WTC11 (cell line): ENCODE measurements at regions not wholly inside any gene's neighbourhood (a gene's known extent, or its start where the extent isn't known, plus 50 kb on each side); places are given as distances from the start of the nearest gene placed in this dataset.

ENCODE experiments used
- ATAC-seq: fragments of 200-7000 bp; cut with Tn5 transposase; 2 replicates; pipeline ENCODE4 v1.10.0; 2021; ENCODE audit warnings: mild to moderate bottlenecking, moderate library complexity
- CTCF ChIA-PET: fragments of 300-600 bp; sonication (Branson Sonifier 250); formaldehyde crosslinking; loops from one replicate; lab custom pipeline; 2021; ENCODE audit warnings: antibody characterized with exemption; lab: Charles Lee
- POLR2A ChIA-PET: fragments of 350-600 bp; sonication (Branson Sonifier 250); formaldehyde crosslinking; loops from one replicate; lab custom pipeline; 2021; ENCODE audit warnings: antibody characterized with exemption; lab: Charles Lee
- DNase-seq: peaks from one replicate; pipeline ENCODE4 v3.0.0; 2021; ENCODE audit warnings: low spot score
- H3K27ac Mint-ChIP-seq: 2 replicates; pipeline ENCODE4 v1.8.0; 2021; ENCODE audit warnings: mixed read lengths
- H3K27me3 Mint-ChIP-seq: 2 replicates; pipeline ENCODE4 v1.8.0; 2021; ENCODE audit warnings: low read depth, mild to moderate bottlenecking, moderate library complexity, mixed read lengths
- H3K36me3 Mint-ChIP-seq: 2 replicates; pipeline ENCODE4 v1.8.0; 2021; ENCODE audit warnings: mixed read lengths
- H3K4me1 Mint-ChIP-seq: 2 replicates; pipeline ENCODE4 v1.8.0; 2022; ENCODE audit warnings: mixed read lengths
- H3K4me3 Mint-ChIP-seq: 2 replicates; pipeline ENCODE4 v1.8.0; 2021; ENCODE audit warnings: mild to moderate bottlenecking, moderate library complexity, mixed read lengths
- H3K9me3 Mint-ChIP-seq: 2 replicates; pipeline ENCODE4 v1.8.0; 2021; ENCODE audit warnings: mixed read lengths
- ATF2 ChIP-seq: sonication (generic); formaldehyde crosslinking; IDR thresholded peaks from 2 replicates; pipeline ENCODE4 v1.8.1; 2022; ENCODE audit warnings: low read depth, missing genetic modification reagents, borderline replicate concordance
- ATF6 ChIP-seq: sonication (generic); formaldehyde crosslinking; IDR thresholded peaks from 2 replicates; pipeline ENCODE4 v1.8.1; 2023; ENCODE audit warnings: mild to moderate bottlenecking, missing genetic modification reagents
- CBFB ChIP-seq: sonication (generic); formaldehyde crosslinking; IDR thresholded peaks from 2 replicates; pipeline ENCODE4 v1.8.1; 2022; ENCODE audit warnings: mild to moderate bottlenecking, low read depth, missing genetic modification reagents
- JUN ChIP-seq: sonication (generic); formaldehyde crosslinking; IDR thresholded peaks from 2 replicates; pipeline ENCODE4 v1.8.0; 2023; ENCODE audit warnings: mild to moderate bottlenecking, missing genetic modification reagents
- MYBL2 ChIP-seq: sonication (generic); formaldehyde crosslinking; IDR thresholded peaks from 2 replicates; pipeline ENCODE4 v1.8.1; 2023; ENCODE audit warnings: mild to moderate bottlenecking, moderate library complexity, missing genetic modification reagents
- NFATC4 ChIP-seq: fragments of 250-450 bp; sonication (Bioruptor Pico); IDR thresholded peaks from 2 replicates; pipeline ENCODE4 v1.9.0; 2021; ENCODE audit warnings: mild to moderate bottlenecking
- NFE2L1 ChIP-seq: sonication (generic); formaldehyde crosslinking; IDR thresholded peaks from 2 replicates; pipeline ENCODE4 v1.8.1; 2023; ENCODE audit warnings: missing genetic modification reagents
- NFYB ChIP-seq: sonication (generic); formaldehyde crosslinking; conservative IDR thresholded peaks from 2 replicates; pipeline ENCODE4 v1.8.0; 2022; ENCODE audit warnings: low read depth, missing genetic modification reagents
- NR1H2 ChIP-seq: sonication (generic); formaldehyde crosslinking; IDR thresholded peaks from 2 replicates; pipeline ENCODE4 v1.9.0; 2021; ENCODE audit warnings: mild to moderate bottlenecking, moderate library complexity, missing genetic modification reagents
- ZNF121 ChIP-seq: sonication (generic); formaldehyde crosslinking; IDR thresholded peaks from 2 replicates; pipeline ENCODE4 v1.8.0; 2023; ENCODE audit warnings: missing genetic modification reagents
- ZNF219 ChIP-seq: sonication (generic); formaldehyde crosslinking; IDR thresholded peaks from 2 replicates; pipeline ENCODE4 v1.8.0; 2023; ENCODE audit warnings: missing genetic modification reagents, mild to moderate bottlenecking, borderline replicate concordance
- ZNF232 ChIP-seq: sonication (generic); formaldehyde crosslinking; IDR thresholded peaks from 2 replicates; pipeline ENCODE4 v1.8.0; 2022; ENCODE audit warnings: mild to moderate bottlenecking, missing genetic modification reagents
- ZNF416 ChIP-seq: fragments of 250-450 bp; sonication (Bioruptor Pico); IDR thresholded peaks from 2 replicates; pipeline ENCODE4 v1.9.0; 2021; ENCODE audit warnings: mild to moderate bottlenecking, inconsistent platforms
- ZNF512 ChIP-seq: sonication (generic); formaldehyde crosslinking; IDR thresholded peaks from 2 replicates; pipeline ENCODE4 v1.8.1; 2022; ENCODE audit warnings: missing genetic modification reagents, borderline replicate concordance
- TF ChIP-seq, protein P1 (sequence below): fragments of 250-450 bp; sonication (Bioruptor Pico); conservative IDR thresholded peaks from 2 replicates; pipeline ENCODE4 v1.9.0; 2021; ENCODE audit warnings: mild to moderate bottlenecking
- TF ChIP-seq, protein P2 (sequence below): sonication (generic); formaldehyde crosslinking; IDR thresholded peaks from 2 replicates; pipeline ENCODE4 v1.8.0; 2023; ENCODE audit warnings: missing genetic modification reagents, mild to moderate bottlenecking, borderline replicate concordance
- TF ChIP-seq, protein P3 (sequence below): fragments of 250-450 bp; sonication (Bioruptor Pico); IDR thresholded peaks from 2 replicates; pipeline ENCODE4 v1.9.0; 2021; ENCODE audit warnings: mild to moderate bottlenecking, borderline replicate concordance

GRCh38 chr3:67739851-67740250 is 85.4 kb upstream of the SUCLG2 start:
- TF ChIP-seq NR1H2 (CRISPR knock-in tag) (no peak), ZNF416 (CRISPR knock-in tag) (no peak)
- Mint-ChIP-seq H3K27ac (no peak overlapping the region), H3K36me3 (no peaks in the 10 kb centered on the region)

DNA sequence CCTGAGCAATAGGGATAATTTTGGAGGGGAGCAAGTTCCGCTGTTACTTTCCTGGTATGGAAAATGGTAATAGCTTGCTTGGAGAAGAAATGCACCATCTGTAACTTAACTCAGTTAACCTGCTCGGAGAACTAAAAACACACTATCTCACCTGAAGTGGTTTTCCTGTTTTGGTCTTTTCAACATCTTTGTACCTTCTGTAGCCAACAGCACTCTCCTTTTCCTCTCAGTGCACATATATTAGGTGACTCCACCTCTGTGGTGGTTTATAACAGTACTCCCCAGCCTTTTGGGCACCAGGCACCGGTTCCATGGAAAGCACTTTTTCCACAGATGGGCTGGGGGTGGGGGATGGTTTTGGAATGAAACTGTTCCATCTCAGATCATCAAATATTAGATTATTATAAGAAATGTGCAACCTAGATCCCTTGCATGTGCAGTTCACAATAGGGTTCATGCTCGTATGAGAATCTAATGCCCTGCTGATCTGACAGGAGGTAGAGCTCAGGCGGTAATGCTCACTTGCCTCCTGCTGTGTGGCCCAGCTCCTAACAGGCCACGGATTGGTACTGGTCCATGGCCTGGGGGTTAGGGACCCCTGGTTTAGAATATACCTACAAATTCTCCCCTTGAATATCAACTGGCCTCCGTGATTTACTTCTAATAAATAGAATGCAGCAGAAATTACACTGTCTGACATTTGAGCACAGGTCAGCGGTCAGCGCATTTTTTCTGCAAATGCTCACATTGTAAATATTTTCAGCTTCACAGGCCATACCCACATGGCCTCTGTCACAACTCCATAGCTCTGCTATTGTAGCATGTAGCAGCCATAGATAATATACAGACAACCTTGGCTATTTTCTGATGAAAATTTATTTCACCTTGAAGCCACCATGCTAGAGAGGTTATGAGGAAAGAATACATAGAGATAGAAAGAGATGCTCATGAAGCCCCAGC is 83.8 kb upstream of the SUCLG2 start:
- ATAC-seq (no peak), DNase-seq (no peak)
- ChIA-PET CTCF (no interaction called here), POLR2A (no interaction called here)
- no peaks in the 10 kb centered on the region for H3K36me3 Mint-ChIP-seq
- peaks cover 4% of the 10 kb centered on the region for H3K9me3 Mint-ChIP-seq
- no peaks in the 10 kb centered on the region for H3K4me1 Mint-ChIP-seq
- H3K27me3 Mint-ChIP-seq, result no peaks in the 10 kb centered on the region
- H3K4me3 Mint-ChIP-seq, result no peak overlapping the region
- no peak overlapping the region for H3K27ac Mint-ChIP-seq
- TF ChIP-seq MYBL2, result no peak
- no peak for TF ChIP-seq NFYB (CRISPR knock-in tag)
- TF ChIP-seq, protein P1, sequence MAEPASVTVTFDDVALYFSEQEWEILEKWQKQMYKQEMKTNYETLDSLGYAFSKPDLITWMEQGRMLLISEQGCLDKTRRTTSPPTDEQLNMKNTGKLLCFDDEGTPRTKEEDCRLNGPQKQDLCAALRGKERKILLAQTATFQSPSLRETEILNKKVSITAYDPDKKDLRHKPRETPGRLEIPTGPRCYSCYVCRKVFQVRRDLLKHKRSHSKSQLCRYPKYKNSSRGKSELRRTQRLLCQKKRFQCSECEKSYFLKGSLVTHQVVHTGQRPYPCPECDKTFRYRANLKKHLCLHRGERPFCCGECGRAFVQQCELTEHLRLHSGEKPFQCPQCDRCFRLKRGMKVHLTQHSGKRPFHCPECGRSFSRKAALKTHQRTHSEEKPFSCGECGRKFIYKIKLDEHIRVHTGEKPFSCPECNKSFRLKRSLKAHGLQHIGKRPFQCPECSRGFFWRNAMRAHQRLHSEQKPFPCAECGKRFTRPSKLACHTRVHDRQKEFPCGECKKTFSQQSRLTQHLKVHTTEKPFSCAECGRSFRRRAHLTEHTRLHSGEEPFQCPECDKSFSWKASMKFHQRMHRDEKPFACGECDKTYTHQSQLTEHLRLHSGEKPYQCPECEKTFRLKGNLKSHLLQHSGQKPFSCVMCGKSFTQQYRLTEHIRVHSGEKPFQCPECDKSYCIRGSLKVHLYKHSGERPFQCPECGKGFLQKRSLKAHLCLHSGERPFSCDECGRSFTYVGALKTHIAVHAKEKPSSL (CRISPR knock-in tag), result no peak
- no peak for TF ChIP-seq ZNF512
- TF ChIP-seq, protein P2, sequence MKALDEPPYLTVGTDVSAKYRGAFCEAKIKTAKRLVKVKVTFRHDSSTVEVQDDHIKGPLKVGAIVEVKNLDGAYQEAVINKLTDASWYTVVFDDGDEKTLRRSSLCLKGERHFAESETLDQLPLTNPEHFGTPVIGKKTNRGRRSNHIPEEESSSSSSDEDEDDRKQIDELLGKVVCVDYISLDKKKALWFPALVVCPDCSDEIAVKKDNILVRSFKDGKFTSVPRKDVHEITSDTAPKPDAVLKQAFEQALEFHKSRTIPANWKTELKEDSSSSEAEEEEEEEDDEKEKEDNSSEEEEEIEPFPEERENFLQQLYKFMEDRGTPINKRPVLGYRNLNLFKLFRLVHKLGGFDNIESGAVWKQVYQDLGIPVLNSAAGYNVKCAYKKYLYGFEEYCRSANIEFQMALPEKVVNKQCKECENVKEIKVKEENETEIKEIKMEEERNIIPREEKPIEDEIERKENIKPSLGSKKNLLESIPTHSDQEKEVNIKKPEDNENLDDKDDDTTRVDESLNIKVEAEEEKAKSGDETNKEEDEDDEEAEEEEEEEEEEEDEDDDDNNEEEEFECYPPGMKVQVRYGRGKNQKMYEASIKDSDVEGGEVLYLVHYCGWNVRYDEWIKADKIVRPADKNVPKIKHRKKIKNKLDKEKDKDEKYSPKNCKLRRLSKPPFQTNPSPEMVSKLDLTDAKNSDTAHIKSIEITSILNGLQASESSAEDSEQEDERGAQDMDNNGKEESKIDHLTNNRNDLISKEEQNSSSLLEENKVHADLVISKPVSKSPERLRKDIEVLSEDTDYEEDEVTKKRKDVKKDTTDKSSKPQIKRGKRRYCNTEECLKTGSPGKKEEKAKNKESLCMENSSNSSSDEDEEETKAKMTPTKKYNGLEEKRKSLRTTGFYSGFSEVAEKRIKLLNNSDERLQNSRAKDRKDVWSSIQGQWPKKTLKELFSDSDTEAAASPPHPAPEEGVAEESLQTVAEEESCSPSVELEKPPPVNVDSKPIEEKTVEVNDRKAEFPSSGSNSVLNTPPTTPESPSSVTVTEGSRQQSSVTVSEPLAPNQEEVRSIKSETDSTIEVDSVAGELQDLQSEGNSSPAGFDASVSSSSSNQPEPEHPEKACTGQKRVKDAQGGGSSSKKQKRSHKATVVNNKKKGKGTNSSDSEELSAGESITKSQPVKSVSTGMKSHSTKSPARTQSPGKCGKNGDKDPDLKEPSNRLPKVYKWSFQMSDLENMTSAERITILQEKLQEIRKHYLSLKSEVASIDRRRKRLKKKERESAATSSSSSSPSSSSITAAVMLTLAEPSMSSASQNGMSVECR (CRISPR knock-in tag), result no peak
- TF ChIP-seq ATF6 (CRISPR knock-in tag), result no peak
- TF ChIP-seq NFATC4, result no peak
- TF ChIP-seq CBFB (CRISPR knock-in tag), result no peak
- TF ChIP-seq ZNF232 (CRISPR knock-in tag), result no peak
- no peak for TF ChIP-seq ZNF121 (CRISPR knock-in tag)
- no peak for TF ChIP-seq JUN (CRISPR knock-in tag)
- no peak for TF ChIP-seq ZNF219 (CRISPR knock-in tag)
- TF ChIP-seq NFE2L1 (CRISPR knock-in tag), result no peak
- no peak for TF ChIP-seq ATF2 (CRISPR knock-in tag)
- TF ChIP-seq, protein P3, sequence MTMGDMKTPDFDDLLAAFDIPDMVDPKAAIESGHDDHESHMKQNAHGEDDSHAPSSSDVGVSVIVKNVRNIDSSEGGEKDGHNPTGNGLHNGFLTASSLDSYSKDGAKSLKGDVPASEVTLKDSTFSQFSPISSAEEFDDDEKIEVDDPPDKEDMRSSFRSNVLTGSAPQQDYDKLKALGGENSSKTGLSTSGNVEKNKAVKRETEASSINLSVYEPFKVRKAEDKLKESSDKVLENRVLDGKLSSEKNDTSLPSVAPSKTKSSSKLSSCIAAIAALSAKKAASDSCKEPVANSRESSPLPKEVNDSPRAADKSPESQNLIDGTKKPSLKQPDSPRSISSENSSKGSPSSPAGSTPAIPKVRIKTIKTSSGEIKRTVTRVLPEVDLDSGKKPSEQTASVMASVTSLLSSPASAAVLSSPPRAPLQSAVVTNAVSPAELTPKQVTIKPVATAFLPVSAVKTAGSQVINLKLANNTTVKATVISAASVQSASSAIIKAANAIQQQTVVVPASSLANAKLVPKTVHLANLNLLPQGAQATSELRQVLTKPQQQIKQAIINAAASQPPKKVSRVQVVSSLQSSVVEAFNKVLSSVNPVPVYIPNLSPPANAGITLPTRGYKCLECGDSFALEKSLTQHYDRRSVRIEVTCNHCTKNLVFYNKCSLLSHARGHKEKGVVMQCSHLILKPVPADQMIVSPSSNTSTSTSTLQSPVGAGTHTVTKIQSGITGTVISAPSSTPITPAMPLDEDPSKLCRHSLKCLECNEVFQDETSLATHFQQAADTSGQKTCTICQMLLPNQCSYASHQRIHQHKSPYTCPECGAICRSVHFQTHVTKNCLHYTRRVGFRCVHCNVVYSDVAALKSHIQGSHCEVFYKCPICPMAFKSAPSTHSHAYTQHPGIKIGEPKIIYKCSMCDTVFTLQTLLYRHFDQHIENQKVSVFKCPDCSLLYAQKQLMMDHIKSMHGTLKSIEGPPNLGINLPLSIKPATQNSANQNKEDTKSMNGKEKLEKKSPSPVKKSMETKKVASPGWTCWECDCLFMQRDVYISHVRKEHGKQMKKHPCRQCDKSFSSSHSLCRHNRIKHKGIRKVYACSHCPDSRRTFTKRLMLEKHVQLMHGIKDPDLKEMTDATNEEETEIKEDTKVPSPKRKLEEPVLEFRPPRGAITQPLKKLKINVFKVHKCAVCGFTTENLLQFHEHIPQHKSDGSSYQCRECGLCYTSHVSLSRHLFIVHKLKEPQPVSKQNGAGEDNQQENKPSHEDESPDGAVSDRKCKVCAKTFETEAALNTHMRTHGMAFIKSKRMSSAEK (CRISPR knock-in tag), result no peak

More at GRCh38 chr3:67739851-67740250, 85.4 kb upstream of the SUCLG2 start:
- H3K4me1 Mint-ChIP-seq, result no peaks in the 10 kb centered on the region
- peaks cover under 1% of the 10 kb centered on the region for H3K9me3 Mint-ChIP-seq
- ChIA-PET CTCF (no interaction called here), POLR2A (no interaction called here)
- no peak for DNase-seq
- no peaks in the 10 kb centered on the region for H3K27me3 Mint-ChIP-seq
- no peak for ATAC-seq
- H3K4me3 Mint-ChIP-seq, result no peak overlapping the region
